NOMO-1 treated with DMSO at 0.1 percent for 48 hours (cell line): ENCODE measurements at regions not wholly inside any gene's neighbourhood (a gene's known extent, or its start where the extent isn't known, plus 50 kb on each side); places are given as distances from the start of the nearest gene placed in this dataset.
"Not testable (repeated sequence)": the region's sequence is repeated elsewhere in the genome, so short reads cannot be mapped to it uniquely, and the experiment has no call there.

ENCODE experiments used
- DNase-seq: peaks from one replicate; lab custom pipeline; 2025; ENCODE audit not compliant: unreplicated experiment; lab: John Stamatoyannopoulos, UW

DNA sequence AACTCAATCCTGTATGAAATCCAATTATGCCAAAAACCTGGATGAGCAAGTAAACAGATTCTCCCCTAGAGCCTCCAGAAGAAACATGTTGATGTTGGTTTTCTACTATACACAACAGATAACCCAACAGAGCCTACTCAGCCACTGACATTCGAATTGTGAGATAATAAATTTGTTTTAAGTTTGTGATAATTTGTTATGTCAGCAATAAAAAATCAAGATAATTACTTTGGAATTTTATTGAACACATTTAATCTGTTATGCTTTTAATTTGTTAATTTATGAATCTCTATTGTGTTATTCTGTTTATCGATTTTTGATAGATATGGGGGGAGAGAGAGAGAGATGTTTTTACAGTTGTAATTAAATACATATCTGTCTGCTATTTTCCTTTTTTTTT, 1016.1 kb upstream of the PCDH7 start:
- DNase-seq, result no peak

- DNase-seq, result no peak
Observed at GRCh38 chr4:29708473-29708872, 1011.7 kb upstream of the PCDH7 start.

- no peak for DNase-seq
Observed at GRCh38 chr4:29710519-29710918, 1009.6 kb upstream of the PCDH7 start.

DNA sequence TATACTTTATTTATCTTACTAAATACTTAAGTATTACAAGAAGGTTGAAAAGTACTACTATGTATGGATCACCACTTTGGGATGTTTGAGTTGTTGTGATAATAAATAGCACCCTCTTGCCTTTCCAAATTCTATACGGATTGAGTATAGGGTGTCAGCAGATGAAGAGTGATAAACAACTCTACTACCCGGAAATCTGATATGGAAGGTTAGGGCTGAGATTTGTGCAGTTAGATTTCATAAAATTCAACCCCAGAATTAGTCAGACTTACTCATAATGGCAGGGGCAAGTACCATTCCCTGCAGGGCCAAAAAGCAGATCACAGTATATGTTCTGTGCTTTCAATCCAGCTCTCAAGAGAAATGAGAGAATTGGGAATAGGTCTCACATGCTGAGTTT, 1008.9 kb upstream of the PCDH7 start:
- DNase-seq, result no peak

GRCh38 chr4:29717287-29718057, 1002.7 kb upstream of the PCDH7 start:
- no peak for DNase-seq

DNA sequence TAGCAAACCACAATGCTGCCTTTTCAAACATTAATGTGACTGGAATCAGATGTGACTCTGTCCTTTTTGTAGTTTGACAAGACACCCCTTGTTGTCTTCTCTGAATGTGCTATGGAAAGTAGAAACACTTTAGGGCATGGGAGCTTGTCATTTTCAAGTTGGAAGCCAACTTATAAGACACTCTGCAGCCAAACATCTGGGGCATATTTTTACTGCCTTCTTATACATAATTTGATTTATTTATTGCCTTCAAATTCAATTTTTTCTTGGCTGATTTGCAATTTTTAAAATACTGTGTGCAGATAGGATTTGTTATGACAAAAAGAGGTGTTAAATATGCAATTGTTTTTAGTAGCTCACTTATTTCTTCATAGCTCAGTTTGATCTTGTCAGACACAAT, 1002.0 kb upstream of the PCDH7 start:
- no peak for DNase-seq

- DNase-seq, result no peak
Observed at GRCh38 chr4:29722253-29722652, 997.9 kb upstream of the PCDH7 start.

DNA sequence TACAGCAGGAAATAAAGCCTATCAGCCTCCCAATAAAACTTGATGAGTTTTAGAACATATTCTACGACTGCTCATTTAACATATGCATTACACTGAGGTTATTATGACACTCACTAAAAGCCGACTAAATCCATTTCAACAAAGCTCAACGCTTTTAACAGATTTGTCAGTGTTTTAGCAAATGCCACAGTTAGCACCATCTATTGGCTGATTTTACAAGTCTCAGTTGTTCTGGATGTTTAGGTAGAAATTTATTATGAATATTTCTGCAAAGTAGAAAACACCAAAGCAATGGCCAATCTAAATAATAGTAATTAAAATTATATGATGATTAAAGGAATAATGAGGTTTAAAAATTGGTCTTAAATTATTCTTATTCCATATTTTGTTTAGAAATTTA, 993.2 kb upstream of the PCDH7 start:
- DNase-seq, result no peak

GRCh38 chr4:29734343-29735213, 985.6 kb upstream of the PCDH7 start:
- no peak for DNase-seq

DNA sequence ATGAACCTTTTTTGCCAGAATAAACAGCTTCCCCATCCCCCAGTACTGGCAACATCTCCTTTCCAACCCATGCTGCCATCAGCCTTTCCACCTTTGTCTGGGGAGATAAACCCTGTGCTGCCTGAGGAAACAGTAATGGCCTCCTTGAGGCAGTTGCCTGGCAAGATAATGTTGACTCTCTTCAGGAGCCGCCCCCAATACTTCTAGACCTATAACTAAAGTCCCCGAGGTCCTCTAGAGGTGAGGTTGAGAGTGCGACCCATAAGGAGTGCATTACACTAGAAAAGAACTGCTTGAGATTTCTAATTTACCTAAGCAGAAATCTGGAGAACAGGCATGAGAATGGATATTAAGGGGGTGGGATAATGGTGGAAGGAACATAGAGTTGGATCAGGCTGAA, 963.2 kb upstream of the PCDH7 start:
- DNase-seq, result no peak

GRCh38 chr4:29762151-29762550, 958.0 kb upstream of the PCDH7 start:
- DNase-seq, result no peak

- no peak for DNase-seq
Observed at GRCh38 chr4:29770627-29771026, 949.5 kb upstream of the PCDH7 start.

DNA sequence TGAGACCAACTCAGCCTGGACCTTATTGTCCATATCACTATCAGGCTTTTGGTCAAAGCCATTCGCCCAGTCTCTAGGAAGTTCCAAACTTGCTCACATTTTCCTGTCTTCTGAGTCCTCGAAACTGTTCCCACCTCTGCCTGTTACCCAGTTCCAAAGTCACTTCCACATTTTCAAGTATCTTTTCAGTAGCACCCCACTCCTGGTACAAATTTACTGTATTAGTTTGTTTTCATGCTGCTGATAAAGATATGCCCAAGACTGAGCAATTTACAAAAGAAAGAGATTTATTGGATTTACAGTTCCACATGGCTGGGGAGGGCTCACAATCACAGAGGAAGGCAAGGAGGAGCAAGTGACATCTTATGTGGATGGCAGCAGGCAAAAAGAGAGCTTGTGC, 932.0 kb upstream of the PCDH7 start:
- DNase-seq, result not testable (repeated sequence)

- no peak for DNase-seq
Observed at GRCh38 chr4:29805245-29805644, 914.9 kb upstream of the PCDH7 start.

- DNase-seq, result no peak
Observed at GRCh38 chr4:29805916-29806480, 914.2 kb upstream of the PCDH7 start.

DNA sequence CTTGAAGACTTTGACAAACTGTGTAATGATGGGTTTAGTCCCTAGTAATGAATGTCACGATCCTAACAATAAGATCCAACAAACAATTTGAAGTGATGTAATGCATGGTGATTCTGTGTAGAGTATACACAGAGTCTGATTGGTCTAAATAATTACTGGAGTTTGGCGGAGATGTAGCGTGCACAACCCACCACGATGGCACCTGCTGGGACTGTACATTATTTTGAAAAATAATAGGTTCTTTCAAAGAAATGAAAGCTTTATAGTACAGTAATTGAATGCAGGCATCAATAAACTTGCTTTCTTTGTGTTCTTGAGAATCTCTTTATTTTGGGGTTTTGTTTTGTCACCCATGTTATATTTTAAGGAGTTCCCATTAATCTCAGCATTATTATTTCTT, 902.2 kb upstream of the PCDH7 start:
- no peak for DNase-seq

DNA sequence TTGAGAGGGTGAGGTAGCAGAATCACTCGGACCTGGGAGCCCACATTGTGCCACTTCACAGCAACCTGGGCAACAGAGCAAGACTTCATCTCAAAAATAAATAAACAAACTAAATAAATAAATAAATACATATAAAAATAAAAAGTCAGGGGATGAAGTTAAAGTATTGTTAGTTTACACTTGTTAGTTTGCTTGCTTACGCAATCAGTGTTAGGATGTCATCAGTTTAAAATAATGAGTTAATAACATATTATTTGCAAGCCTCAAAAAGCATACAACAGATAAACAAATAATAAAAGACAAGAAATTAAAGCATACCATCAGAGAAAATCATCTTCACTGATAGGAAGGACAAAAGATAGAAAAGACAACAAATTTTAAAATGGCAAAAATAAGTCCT, 891.1 kb upstream of the PCDH7 start:
- DNase-seq, result no peak

- DNase-seq, result no peak
Observed at GRCh38 chr4:29852537-29852936, 867.6 kb upstream of the PCDH7 start.

GRCh38 chr4:29853833-29854232, 866.3 kb upstream of the PCDH7 start:
- no peak for DNase-seq

- no peak for DNase-seq
Observed at GRCh38 chr4:29861307-29861706, 858.9 kb upstream of the PCDH7 start.

DNA sequence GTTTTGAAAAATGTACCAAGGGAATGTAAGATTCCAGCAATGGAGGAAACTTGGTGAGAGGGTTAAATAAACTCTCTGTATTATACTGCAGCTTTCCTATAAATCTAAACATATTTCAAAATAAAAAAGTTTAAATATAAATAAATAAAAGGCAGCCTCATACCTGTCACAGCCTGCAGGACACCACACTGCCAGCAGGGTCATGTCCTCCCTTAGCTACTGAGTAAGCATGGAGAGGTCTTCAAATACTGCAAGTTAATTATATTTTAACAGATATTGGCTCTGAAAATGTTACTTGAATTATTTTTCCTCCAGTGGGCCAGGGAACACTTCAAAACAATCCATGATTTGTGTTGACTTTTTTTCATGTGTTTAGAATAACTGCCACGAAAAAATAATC, 852.8 kb upstream of the PCDH7 start:
- no peak for DNase-seq

- DNase-seq, result no peak
Observed at GRCh38 chr4:29900336-29900735, 819.8 kb upstream of the PCDH7 start.
